Astrocyte (in vitro differentiated cells and primary cell): ENCODE measurements at regions not wholly inside any gene's neighbourhood (a gene's known extent, or its start where the extent isn't known, plus 50 kb on each side); places are given as distances from the start of the nearest gene placed in this dataset.

ENCODE experiments used
- DNase-seq: peaks from one replicate; pipeline ENCODE4 v3.0.0-alpha.2; 2010; ENCODE audit warnings: low read depth
- FAIRE-seq: peaks from 2 replicates; lab custom pipeline; 2011; peaks lifted over from hg19 to GRCh38; lab: Jason Lieb, UNC
- H2AFZ ChIP-seq: 2 replicates; pipeline ENCODE4 v1.6.0; 2012; ENCODE audit warnings: low read depth, low read length, inconsistent platforms
- H3K27ac ChIP-seq: 2 replicates; pipeline ENCODE4 v1.5.1; 2011; ENCODE audit warnings: low read depth, low read length, inconsistent platforms
- H3K27me3 ChIP-seq: 2 replicates; pipeline ENCODE4 v1.6.0; 2011; ENCODE audit warnings: low read length, inconsistent platforms; ENCODE audit not compliant: insufficient read depth
- H3K36me3 ChIP-seq: 2 replicates; pipeline ENCODE4 v1.5.1; 2011; ENCODE audit warnings: low read length, inconsistent platforms; ENCODE audit not compliant: insufficient read depth
- H3K4me1 ChIP-seq: 2 replicates; pipeline ENCODE4 v1.5.1; 2011; ENCODE audit warnings: low read length, inconsistent platforms; ENCODE audit not compliant: insufficient read depth
- H3K4me2 ChIP-seq: 2 replicates; pipeline ENCODE4 v1.6.0; 2012; ENCODE audit warnings: low read length, inconsistent platforms
- H3K4me3 ChIP-seq: 2 replicates; pipeline ENCODE4 v1.5.1; 2011; ENCODE audit warnings: low read depth, mild to moderate bottlenecking, low read length, inconsistent platforms; ENCODE audit not compliant: insufficient read depth
- H3K79me2 ChIP-seq: 2 replicates; pipeline ENCODE4 v1.6.0; 2012; ENCODE audit warnings: mild to moderate bottlenecking, low read length, inconsistent platforms; ENCODE audit not compliant: insufficient read depth
- H3K9ac ChIP-seq: 2 replicates; pipeline ENCODE4 v1.6.0; 2012; ENCODE audit warnings: mild to moderate bottlenecking, low read length, inconsistent platforms
- H3K9me3 ChIP-seq: 2 replicates; pipeline ENCODE4 v1.5.1; 2012; ENCODE audit warnings: low read depth, mild to moderate bottlenecking, low read length, inconsistent platforms; ENCODE audit not compliant: insufficient read depth
- H4K20me1 ChIP-seq: 2 replicates; pipeline ENCODE4 v1.6.0; 2012; ENCODE audit warnings: low read length, inconsistent platforms; ENCODE audit not compliant: insufficient read depth
- H3K27ac Mint-ChIP-seq: one replicate; pipeline ENCODE4 v1.8.0; 2021; ENCODE audit warnings: mild to moderate bottlenecking, mixed read lengths; ENCODE audit not compliant: unreplicated experiment
- H3K27me3 Mint-ChIP-seq: one replicate; pipeline ENCODE4 v1.8.0; 2021; ENCODE audit warnings: low read depth, mixed read lengths; ENCODE audit not compliant: unreplicated experiment
- H3K36me3 Mint-ChIP-seq: one replicate; pipeline ENCODE4 v1.8.0; 2021; ENCODE audit warnings: low read depth, mixed read lengths; ENCODE audit not compliant: unreplicated experiment
- H3K4me1 Mint-ChIP-seq: one replicate; pipeline ENCODE4 v1.8.0; 2021; ENCODE audit warnings: low read depth, mixed read lengths; ENCODE audit not compliant: unreplicated experiment
- H3K4me3 Mint-ChIP-seq: one replicate; pipeline ENCODE4 v1.8.0; 2021; ENCODE audit warnings: mild to moderate bottlenecking, moderate library complexity, mixed read lengths; ENCODE audit not compliant: unreplicated experiment
- H3K9me3 Mint-ChIP-seq: one replicate; pipeline ENCODE4 v1.8.0; 2021; ENCODE audit warnings: mild to moderate bottlenecking, mixed read lengths; ENCODE audit not compliant: unreplicated experiment
- CTCF ChIP-seq: IDR thresholded peaks from 2 replicates; pipeline ENCODE4 v1.5.1; 2011; ENCODE audit warnings: low read depth, mild to moderate bottlenecking, inconsistent platforms, low read length, moderate library complexity; ENCODE audit not compliant: insufficient read depth
- EZH2 ChIP-seq: IDR thresholded peaks from 2 replicates; pipeline ENCODE4 v1.6.1; 2012; ENCODE audit warnings: mild to moderate bottlenecking, low read length, inconsistent platforms; ENCODE audit not compliant: insufficient read depth

- Histone ChIP-seq H3K4me2 (no peak overlapping the region), H3K4me1 (peaks cover 12% of the 10 kb centered on the region), H2AFZ (no peak overlapping the region), H3K36me3 (no peaks in the 10 kb centered on the region), H3K4me3 (no peak overlapping the region), H3K9ac (no peak overlapping the region), H3K79me2 (no peaks in the 10 kb centered on the region), H3K27ac (peak overlapping the region; percentile 90), H3K27me3 (no peaks in the 10 kb centered on the region), H3K9me3 (no peaks in the 10 kb centered on the region), H4K20me1 (no peaks in the 10 kb centered on the region)
- no peak for DNase-seq
- H3K9me3 Mint-ChIP-seq = no peaks in the 10 kb centered on the region
- no peaks in the 10 kb centered on the region for H3K27me3 Mint-ChIP-seq
- no peak overlapping the region for H3K27ac Mint-ChIP-seq
- H3K36me3 Mint-ChIP-seq = no peaks in the 10 kb centered on the region
- no peak for FAIRE-seq
- TF ChIP-seq CTCF = no peak
- TF ChIP-seq EZH2 = no peak
- no peaks in the 10 kb centered on the region for H3K4me1 Mint-ChIP-seq
- no peak overlapping the region for H3K4me3 Mint-ChIP-seq
Measured at GRCh38 chr2:107411267-107411666, 415.4 kb upstream of the RGPD4 start.

DNA sequence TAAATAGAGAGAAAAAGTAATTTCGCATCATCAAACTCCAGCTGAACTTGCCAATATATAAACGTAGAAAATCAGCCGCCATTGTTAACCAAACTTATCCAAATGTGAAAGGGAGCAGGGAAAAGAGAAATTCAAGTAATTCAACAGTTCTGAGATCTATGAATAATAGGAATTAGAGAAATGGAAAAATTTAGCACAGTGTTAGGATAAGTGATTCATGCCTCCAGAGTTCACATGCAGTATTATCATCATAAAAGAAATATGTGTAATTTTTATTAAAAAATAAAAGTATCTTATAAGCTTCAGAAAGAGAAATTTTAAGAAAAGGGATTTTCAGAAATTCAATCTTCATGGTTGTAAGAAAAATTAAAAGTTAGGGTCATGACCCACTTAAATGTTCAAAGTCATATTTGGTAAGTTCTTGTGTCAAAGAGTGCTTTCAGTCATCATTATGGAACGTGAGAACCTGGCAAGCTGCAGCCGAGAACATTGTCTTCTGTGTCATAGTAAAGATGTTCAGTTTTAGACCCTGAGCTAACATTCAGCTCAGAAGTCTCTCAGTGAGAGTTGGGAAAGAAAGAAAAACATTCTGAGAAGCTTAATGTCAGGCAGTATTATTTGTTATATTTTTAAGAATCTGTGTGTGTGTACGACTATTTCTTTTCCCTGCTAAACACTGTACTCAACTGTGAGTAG lies 414.3 kb upstream of the RGPD4 start:
- Mint-ChIP-seq H3K9me3 (peaks cover 2% of the 10 kb centered on the region), H3K4me1 (no peaks in the 10 kb centered on the region), H3K4me3 (no peak overlapping the region), H3K27me3 (no peaks in the 10 kb centered on the region), H3K36me3 (no peaks in the 10 kb centered on the region), H3K27ac (no peak overlapping the region)
- Histone ChIP-seq H4K20me1 (no peaks in the 10 kb centered on the region), H3K9ac (peak overlapping the region; percentile 74), H3K4me3 (peak overlapping the region; percentile 9), H3K4me2 (peak overlapping the region; percentile 71), H3K27me3 (no peaks in the 10 kb centered on the region), H3K27ac (peak overlapping the region; percentile 90), H2AFZ (no peak overlapping the region), H3K79me2 (no peaks in the 10 kb centered on the region), H3K4me1 (peaks cover 12% of the 10 kb centered on the region), H3K36me3 (no peaks in the 10 kb centered on the region), H3K9me3 (no peaks in the 10 kb centered on the region)
- peak; percentile 47 for DNase-seq
- TF ChIP-seq CTCF = no peak
- no peak for TF ChIP-seq EZH2
- FAIRE-seq = peak; percentile 72

- no peaks in the 10 kb centered on the region for H3K79me2 ChIP-seq
- no peaks in the 10 kb centered on the region for H3K9me3 ChIP-seq
- no peaks in the 10 kb centered on the region for H3K27me3 ChIP-seq
- peak; percentile 46 for DNase-seq
- Mint-ChIP-seq H3K9me3 (peaks cover 2% of the 10 kb centered on the region), H3K27me3 (no peaks in the 10 kb centered on the region), H3K36me3 (no peaks in the 10 kb centered on the region), H3K4me1 (no peaks in the 10 kb centered on the region), H3K27ac (no peak overlapping the region), H3K4me3 (no peak overlapping the region)
- no peaks in the 10 kb centered on the region for H4K20me1 ChIP-seq
- peak overlapping the region; percentile 9 for H3K4me3 ChIP-seq
- no peak overlapping the region for H2AFZ ChIP-seq
- H3K36me3 ChIP-seq = no peaks in the 10 kb centered on the region
- peaks cover 12% of the 10 kb centered on the region for H3K4me1 ChIP-seq
- H3K27ac ChIP-seq = peak overlapping the region; percentile 90
- FAIRE-seq = peak; percentile 50
- peak overlapping the region; percentile 71 for H3K4me2 ChIP-seq
- TF ChIP-seq EZH2 (no peak), CTCF (no peak)
- H3K9ac ChIP-seq = peak overlapping the region; percentile 74
Measured at GRCh38 chr2:107412981-107413380, 413.7 kb upstream of the RGPD4 start.
